Activated B cell treated with CpG ODN at 0.5 μM for 24 hours (primary cell): ENCODE measurements at regions not wholly inside any gene's neighbourhood (a gene's known extent, or its start where the extent isn't known, plus 50 kb on each side); places are given as distances from the start of the nearest gene placed in this dataset.

ENCODE experiments used
- ATAC-seq: fragments of 200-7000 bp; cut with Tn5 transposase; one replicate; pipeline ENCODE4 v1.10.0; 2021; ENCODE audit warnings: low read depth, mild to moderate bottlenecking, moderate library complexity
- CTCF ChIA-PET: fragments of 350-600 bp; sonication (Branson Sonifier 250); formaldehyde crosslinking; loops from one replicate; lab custom pipeline; 2021; ENCODE audit warnings: antibody characterized with exemption; lab: Charles Lee
- POLR2A ChIA-PET: fragments of 350-600 bp; sonication (Branson Sonifier 250); formaldehyde crosslinking; loops from one replicate; lab custom pipeline; 2021; ENCODE audit warnings: antibody characterized with exemption; lab: Charles Lee
- DNase-seq: peaks from one replicate; pipeline ENCODE4 v3.0.0; 2022
- H3K27ac Mint-ChIP-seq: one replicate; pipeline ENCODE4 v1.8.0; 2020; ENCODE audit warnings: mixed read lengths
- H3K27me3 Mint-ChIP-seq: one replicate; pipeline ENCODE4 v1.8.0; 2021; ENCODE audit warnings: mixed read lengths
- H3K36me3 Mint-ChIP-seq: one replicate; pipeline ENCODE4 v1.8.0; 2021; ENCODE audit warnings: low read depth, mixed read lengths
- H3K4me1 Mint-ChIP-seq: one replicate; pipeline ENCODE4 v1.8.0; 2021; ENCODE audit warnings: mixed read lengths
- H3K4me3 Mint-ChIP-seq: one replicate; pipeline ENCODE4 v1.8.0; 2020; ENCODE audit warnings: mild to moderate bottlenecking, mixed read lengths
- H3K9me3 Mint-ChIP-seq: one replicate; pipeline ENCODE4 v1.8.0; 2020; ENCODE audit warnings: mixed read lengths
- intact Hi-C: fragments of 100-400 bp; cut with micrococcal nuclease; formaldehyde crosslinking; loops from one replicate; pipeline ENCODE4 v1.15.1; 2024
- TF ChIP-seq, protein P1 (sequence below): fragments of 200-600 bp; IDR thresholded peaks from one replicate; pipeline ENCODE4 v1.8.0; 2022; ENCODE audit warnings: antibody characterized with exemption, mild to moderate bottlenecking

- POLR2A ChIA-PET = no interaction called here
- Mint-ChIP-seq H3K4me1 (no peaks in the 10 kb centered on the region), H3K4me3 (no peak overlapping the region), H3K36me3 (no peaks in the 10 kb centered on the region), H3K27me3 (no peaks in the 10 kb centered on the region), H3K9me3 (no peaks in the 10 kb centered on the region), H3K27ac (no peak overlapping the region)
- CTCF ChIA-PET = no interaction called here
- TF ChIP-seq, protein P1, sequence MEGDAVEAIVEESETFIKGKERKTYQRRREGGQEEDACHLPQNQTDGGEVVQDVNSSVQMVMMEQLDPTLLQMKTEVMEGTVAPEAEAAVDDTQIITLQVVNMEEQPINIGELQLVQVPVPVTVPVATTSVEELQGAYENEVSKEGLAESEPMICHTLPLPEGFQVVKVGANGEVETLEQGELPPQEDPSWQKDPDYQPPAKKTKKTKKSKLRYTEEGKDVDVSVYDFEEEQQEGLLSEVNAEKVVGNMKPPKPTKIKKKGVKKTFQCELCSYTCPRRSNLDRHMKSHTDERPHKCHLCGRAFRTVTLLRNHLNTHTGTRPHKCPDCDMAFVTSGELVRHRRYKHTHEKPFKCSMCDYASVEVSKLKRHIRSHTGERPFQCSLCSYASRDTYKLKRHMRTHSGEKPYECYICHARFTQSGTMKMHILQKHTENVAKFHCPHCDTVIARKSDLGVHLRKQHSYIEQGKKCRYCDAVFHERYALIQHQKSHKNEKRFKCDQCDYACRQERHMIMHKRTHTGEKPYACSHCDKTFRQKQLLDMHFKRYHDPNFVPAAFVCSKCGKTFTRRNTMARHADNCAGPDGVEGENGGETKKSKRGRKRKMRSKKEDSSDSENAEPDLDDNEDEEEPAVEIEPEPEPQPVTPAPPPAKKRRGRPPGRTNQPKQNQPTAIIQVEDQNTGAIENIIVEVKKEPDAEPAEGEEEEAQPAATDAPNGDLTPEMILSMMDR = no peak
- no peak for ATAC-seq
- DNase-seq = no peak
- intact Hi-C loops = no loop called here
These were observed 105.2 kb upstream of the SLC28A3 start for GRCh38 chr9:84445737-84446136.

GRCh38 chr9:84447305-84447704 is 106.7 kb upstream of the SLC28A3 start:
- Mint-ChIP-seq H3K4me1 (no peaks in the 10 kb centered on the region), H3K4me3 (no peak overlapping the region), H3K9me3 (no peaks in the 10 kb centered on the region), H3K27ac (no peak overlapping the region), H3K27me3 (no peaks in the 10 kb centered on the region), H3K36me3 (no peaks in the 10 kb centered on the region)
- DNase-seq (no peak), ATAC-seq (no peak)
- intact Hi-C loops = no loop called here
- ChIA-PET POLR2A (no interaction called here), CTCF (no interaction called here)
- TF ChIP-seq, protein P1 = no peak

GRCh38 chr9:84450029-84450428 is 109.5 kb upstream of the SLC28A3 start:
- TF ChIP-seq, protein P1 = no peak
- H3K27ac Mint-ChIP-seq = no peak overlapping the region

GRCh38 chr9:84456527-84456926 is 116.0 kb upstream of the SLC28A3 start:
- TF ChIP-seq, protein P1 = no peak
- Mint-ChIP-seq H3K27me3 (no peaks in the 10 kb centered on the region), H3K27ac (no peak overlapping the region), H3K4me3 (no peak overlapping the region), H3K36me3 (no peaks in the 10 kb centered on the region), H3K9me3 (peaks cover 3% of the 10 kb centered on the region), H3K4me1 (no peaks in the 10 kb centered on the region)
- ATAC-seq (no peak), DNase-seq (no peak)
- POLR2A ChIA-PET = no interaction called here
- intact Hi-C loops = no loop called here
- CTCF ChIA-PET = no interaction called here

More at GRCh38 chr9:84450029-84450428, 109.5 kb upstream of the SLC28A3 start:
- intact Hi-C loops = no loop called here
- DNase-seq = no peak
- POLR2A ChIA-PET = no interaction called here
- Mint-ChIP-seq H3K4me1 (no peaks in the 10 kb centered on the region), H3K4me3 (no peak overlapping the region), H3K27me3 (no peaks in the 10 kb centered on the region), H3K9me3 (no peaks in the 10 kb centered on the region), H3K36me3 (no peaks in the 10 kb centered on the region)
- ATAC-seq = no peak
- CTCF ChIA-PET = no interaction called here

DNA sequence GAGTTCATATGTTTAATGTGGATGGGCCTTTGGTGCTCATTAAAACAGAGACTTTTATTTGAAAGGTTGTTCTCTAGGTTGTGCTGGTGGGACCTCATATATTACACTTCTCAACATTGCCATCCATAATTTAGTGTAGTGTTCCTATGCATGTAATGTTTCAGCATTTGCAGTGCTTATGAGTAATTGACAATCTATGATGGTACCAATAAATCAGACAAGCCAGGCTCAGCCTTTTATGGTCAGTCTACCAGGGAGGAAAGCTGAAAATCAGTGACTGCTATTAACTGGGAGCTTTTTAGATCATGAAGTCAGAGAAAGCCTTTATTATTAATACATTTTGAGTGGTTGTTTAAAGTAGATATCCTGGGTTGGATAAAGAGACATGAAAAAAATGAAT is 120.1 kb upstream of the SLC28A3 start:
- Mint-ChIP-seq H3K4me3 (no peak overlapping the region), H3K27ac (no peak overlapping the region), H3K9me3 (peaks cover 3% of the 10 kb centered on the region), H3K4me1 (no peaks in the 10 kb centered on the region), H3K27me3 (no peaks in the 10 kb centered on the region), H3K36me3 (no peaks in the 10 kb centered on the region)
- ChIA-PET CTCF (no interaction called here), POLR2A (no interaction called here)
- TF ChIP-seq, protein P1 = no peak
- DNase-seq = no peak
- ATAC-seq = no peak
- intact Hi-C loops = no loop called here
